Spleen (tissue), 11 donors: ENCODE measurements at regions not wholly inside any gene's neighbourhood (a gene's known extent, or its start where the extent isn't known, plus 50 kb on each side); places are given as distances from the start of the nearest gene placed in this dataset.

Experiments used
- DNase-seq: peaks from one replicate; pipeline ENCODE4 v3.0.0-alpha.2; 2020
- H3K27ac ChIP-seq, 8 donors: fragments of 200-600 bp; sonication (generic) in 7 of 8; 1 replicate in 4 of 8; 2 replicates in 4 of 8; pipeline versions ENCODE4 v1.5.0 to v1.8.0; 2016 to 2021; ENCODE audit warnings: inconsistent platforms in 4 of 8, mild to moderate bottlenecking in 4 of 8, moderate library complexity in 1 of 8
- H3K27me3 ChIP-seq, 7 donors: fragments of 200-600 bp; sonication (generic) in 6 of 7; replicated peaks in 1 of 7; 1 replicate in 4 of 7; 2 replicates in 3 of 7; pipeline versions ENCODE4 v1.5.0 to v1.8.0; 2016 to 2021; ENCODE audit warnings: inconsistent platforms in 3 of 7, mild to moderate bottlenecking in 1 of 7
- H3K36me3 ChIP-seq, 6 donors: fragments of 200-600 bp; sonication (generic) in 5 of 6; 1 replicate in 4 of 6; 2 replicates in 2 of 6; pipeline versions ENCODE4 v1.5.0 to v1.8.0; 2016 to 2021; ENCODE audit warnings: inconsistent platforms in 2 of 6
- H3K4me1 ChIP-seq, 6 donors: fragments of 200-600 bp; sonication (generic) in 5 of 6; 1 replicate in 3 of 6; 2 replicates in 3 of 6; pipeline versions ENCODE4 v1.5.0 to v1.8.0; 2016 to 2021; ENCODE audit warnings: inconsistent platforms in 3 of 6
- H3K4me3 ChIP-seq, 8 donors: fragments of 200-600 bp; sonication (generic) in 7 of 8; 1 replicate in 4 of 8; 2 replicates in 4 of 8; pipeline versions ENCODE4 v1.5.0 to v1.8.0; 2016 to 2021; ENCODE audit warnings: inconsistent platforms in 4 of 8, mild to moderate bottlenecking in 4 of 8, moderate library complexity in 2 of 8
- H3K9me3 ChIP-seq, 8 donors: fragments of 200-600 bp; sonication (generic) in 7 of 8; 1 replicate in 4 of 8; 2 replicates in 4 of 8; pipeline versions ENCODE4 v1.5.0 to v1.8.0; 2016 to 2021; ENCODE audit warnings: inconsistent platforms in 4 of 8
- POLR2A ChIP-seq, 3 donors: fragments of 450-650 bp; IDR thresholded peaks; one replicate each; pipeline ENCODE4 v1.5.1; 2017; ENCODE audit warnings: antibody characterized with exemption in 3 of 3, mild to moderate bottlenecking in 1 of 3
- POLR2AphosphoS5 ChIP-seq, 3 donors: sonication (generic); formaldehyde crosslinking; IDR thresholded peaks; one replicate each; pipeline ENCODE4 v1.5.1; 2017; ENCODE audit warnings: antibody characterized with exemption in 3 of 3
- WGBS, 5 donors: extraction: QIAGEN DNeasy Blood & Tissue Kit in 3 of 5; methylation state at CpG; one replicate each; pipeline versions ENCODE4 v1.1.5 to v1.1.7; 2013 to 2018; 5-methylcytosine and 5-hydroxymethylcytosine counted together
- intact Hi-C: fragments of 100-400 bp; cut with DNase I; formaldehyde crosslinking; loops from one replicate; pipeline ENCODE4 v1.15.0; 2023; ENCODE audit warnings: low total_unique reads
- TF ChIP-seq, protein P1 (sequence below), 11 experiments: fragments of 200-600 bp in 7 of 11; fragments of 450-650 bp in 4 of 11; sonication (generic) in 4 of 11; IDR thresholded peaks in 8 of 11; conservative IDR thresholded peaks in 3 of 11; 1 replicate in 7 of 11; 2 replicates in 4 of 11; pipeline versions ENCODE4 v1.4.0 to v1.8.0; 2016 to 2021; ENCODE audit warnings: antibody characterized with exemption in 11 of 11, inconsistent platforms in 4 of 11, mild to moderate bottlenecking in 1 of 11
- donor health status: healthy with polysubstance abuse.
- donor health status: DM: no; HTN: no; CAD: no; lungs with moderate emphysema.
- donor health status: DM: no; HTN: no; CAD: no.
- donor health status: Bipolar disorder and iron deficiency.
- donor health status: healthy.
- donor health status: DM: no; HTN: no; CAD: no.
- donor health status: DM: yes; HTN: yes; CAD: no.

GRCh38 chr12:88432531-88433490 lies 147.5 kb downstream of the KITLG start:
- DNase-seq = no peak
- H3K27ac ChIP-seq = peak overlapping the region in 4 of 8 donors; percentile 46 to 63 (median 58)
- WGBS, 5 donors = 61 to 80% (median 69%) methylated on average over 9 of the region's 9 CpGs

DNA sequence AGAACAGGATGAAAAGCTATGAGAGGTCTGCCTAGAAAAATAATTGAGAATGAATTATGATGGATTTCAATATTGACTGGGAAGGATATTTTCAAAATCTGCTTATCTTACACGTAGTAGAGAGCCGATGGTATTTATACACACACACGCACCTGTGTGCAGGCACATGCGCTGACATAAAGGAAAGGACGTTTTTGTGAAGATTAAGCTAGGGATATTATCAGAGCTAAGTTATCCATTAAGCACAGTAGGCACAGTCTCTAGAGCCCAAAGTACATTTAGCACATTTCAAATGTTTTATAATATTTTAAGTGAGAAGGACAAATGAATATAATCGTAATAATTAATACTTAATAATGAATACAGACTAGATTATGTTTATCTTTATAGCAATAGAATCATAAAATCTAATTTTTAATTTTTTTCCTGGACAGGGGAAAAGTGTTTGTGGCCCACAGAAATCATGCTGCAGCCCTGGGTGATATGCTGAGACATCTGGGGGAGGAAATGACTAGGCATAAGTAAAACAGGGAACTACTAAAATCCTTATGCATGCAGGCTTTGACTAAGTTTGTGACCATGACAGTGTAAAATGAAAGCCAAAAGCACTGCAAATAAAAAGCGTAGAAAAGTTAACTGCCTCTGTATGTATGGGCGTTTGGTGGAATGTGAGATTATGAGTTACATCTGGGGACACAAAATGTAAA lies 146.1 kb downstream of the KITLG start:
- 21 to 47% (median 32%) methylated on average over 8 of the region's 8 CpGs for WGBS, 5 donors
- peaks cover 0 to 8% (median 2%) of the 10 kb centered on the region in 8 donors for H3K9me3 ChIP-seq
- peaks cover 0 to 13% (median 0%) of the 10 kb centered on the region in 6 donors for H3K4me1 ChIP-seq
- H3K27me3 ChIP-seq = no peaks in the 10 kb centered on the region
- H3K36me3 ChIP-seq = no peaks in the 10 kb centered on the region
- no peak for DNase-seq
- intact Hi-C loops = no loop called here
- no peak overlapping the region for H3K4me3 ChIP-seq
- H3K27ac ChIP-seq = peak overlapping the region in 5 of 8 donors; percentile 41 to 71 (median 54)
- TF ChIP-seq, protein P1, sequence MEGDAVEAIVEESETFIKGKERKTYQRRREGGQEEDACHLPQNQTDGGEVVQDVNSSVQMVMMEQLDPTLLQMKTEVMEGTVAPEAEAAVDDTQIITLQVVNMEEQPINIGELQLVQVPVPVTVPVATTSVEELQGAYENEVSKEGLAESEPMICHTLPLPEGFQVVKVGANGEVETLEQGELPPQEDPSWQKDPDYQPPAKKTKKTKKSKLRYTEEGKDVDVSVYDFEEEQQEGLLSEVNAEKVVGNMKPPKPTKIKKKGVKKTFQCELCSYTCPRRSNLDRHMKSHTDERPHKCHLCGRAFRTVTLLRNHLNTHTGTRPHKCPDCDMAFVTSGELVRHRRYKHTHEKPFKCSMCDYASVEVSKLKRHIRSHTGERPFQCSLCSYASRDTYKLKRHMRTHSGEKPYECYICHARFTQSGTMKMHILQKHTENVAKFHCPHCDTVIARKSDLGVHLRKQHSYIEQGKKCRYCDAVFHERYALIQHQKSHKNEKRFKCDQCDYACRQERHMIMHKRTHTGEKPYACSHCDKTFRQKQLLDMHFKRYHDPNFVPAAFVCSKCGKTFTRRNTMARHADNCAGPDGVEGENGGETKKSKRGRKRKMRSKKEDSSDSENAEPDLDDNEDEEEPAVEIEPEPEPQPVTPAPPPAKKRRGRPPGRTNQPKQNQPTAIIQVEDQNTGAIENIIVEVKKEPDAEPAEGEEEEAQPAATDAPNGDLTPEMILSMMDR (IDR thresholded peaks at IDR 0.05 in 8 of 11, conservative IDR thresholded peaks at IDR 0.05 in 3 of 11) = no peak
- TF ChIP-seq POLR2AphosphoS5 (IDR thresholded peaks at IDR 0.05) (no peak), POLR2A (IDR thresholded peaks at IDR 0.05) (no peak)

More at GRCh38 chr12:88432531-88433490, 147.5 kb downstream of the KITLG start:
- Histone ChIP-seq H3K4me3 (no peak overlapping the region), H3K9me3 (peaks cover 0 to 11% (median 8%) of the 10 kb centered on the region in 8 donors), H3K4me1 (peaks cover 0 to 13% (median 0%) of the 10 kb centered on the region in 6 donors), H3K27me3 (no peaks in the 10 kb centered on the region), H3K36me3 (no peaks in the 10 kb centered on the region)
- no peak for TF ChIP-seq POLR2A (IDR thresholded peaks at IDR 0.05)
- intact Hi-C loops = no loop called here

DNA sequence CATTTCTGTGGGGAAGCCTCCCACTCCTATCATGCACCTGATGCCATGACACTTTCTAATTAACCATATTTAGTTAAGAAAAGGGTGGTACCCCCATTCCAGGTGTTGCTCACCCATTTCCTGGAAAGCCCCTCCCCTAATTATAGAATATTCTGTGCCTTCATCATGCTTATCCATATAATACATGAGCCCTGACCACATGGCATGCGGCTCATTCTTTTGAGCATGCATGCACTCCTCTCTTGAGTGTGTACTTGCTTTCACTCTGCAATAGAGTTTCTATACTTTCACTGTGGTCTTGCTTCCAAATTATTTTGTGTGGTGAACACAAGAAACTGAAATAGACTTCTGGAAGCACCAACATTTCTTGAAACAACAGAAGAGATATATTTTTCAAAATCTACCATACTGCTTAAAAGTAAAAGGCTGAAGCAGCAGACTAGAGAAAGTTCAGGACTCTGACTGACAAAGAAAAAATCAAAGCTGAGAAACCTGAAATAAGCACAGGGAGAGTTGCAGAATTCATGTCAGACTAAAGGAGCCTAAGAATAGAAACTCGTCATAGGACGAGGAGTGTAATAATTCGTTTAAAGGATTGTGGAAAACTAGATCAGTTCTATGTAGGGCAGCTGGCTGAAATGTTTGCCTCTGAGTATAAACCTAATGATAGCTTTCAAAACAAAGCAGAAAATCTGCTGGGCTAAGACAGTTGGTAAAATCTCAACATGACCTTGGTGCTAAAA lies 144.8 kb downstream of the KITLG start:
- intact Hi-C loops = no loop called here
- WGBS, 5 donors = 79 to 87% (median 81%) methylated on average over 4 of the region's 4 CpGs

DNA sequence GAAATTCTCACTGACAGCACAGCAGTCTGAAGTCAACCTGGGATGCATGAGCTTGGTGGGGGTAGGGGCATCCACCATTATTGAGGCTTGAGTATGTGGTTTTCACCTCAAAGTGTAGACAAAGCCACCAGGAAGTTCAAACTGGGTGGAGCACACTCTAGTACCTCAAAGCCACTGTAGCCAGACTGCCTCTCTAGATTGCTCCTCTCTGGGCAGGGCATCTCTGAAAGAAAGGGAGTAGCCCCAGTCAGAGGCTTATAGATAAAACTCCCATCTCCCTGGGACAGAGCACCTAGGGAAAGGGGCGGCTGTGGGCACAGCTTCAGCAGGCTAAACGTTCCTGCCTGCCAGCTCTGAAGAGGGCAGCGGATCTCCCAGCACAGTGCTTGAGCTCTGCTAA lies 143.0 kb downstream of the KITLG start:
- peaks cover 0 to 13% (median 0%) of the 10 kb centered on the region in 6 donors for H3K4me1 ChIP-seq
- H3K9me3 ChIP-seq = peaks cover 0 to 22% (median 6%) of the 10 kb centered on the region in 8 donors
- no peaks in the 10 kb centered on the region for H3K27me3 ChIP-seq
- H3K4me3 ChIP-seq = no peak overlapping the region
- TF ChIP-seq, protein P1 (IDR thresholded peaks at IDR 0.05 in 8 of 11, conservative IDR thresholded peaks at IDR 0.05 in 3 of 11) = no peak
- no peak for TF ChIP-seq POLR2A (IDR thresholded peaks at IDR 0.05)
- no peak for TF ChIP-seq POLR2AphosphoS5 (IDR thresholded peaks at IDR 0.05)
- DNase-seq = no peak
- WGBS, 5 donors = 82 to 96% (median 90%) methylated on average over 3 of the region's 3 CpGs; no CpG with 5 or more reads in 1 of the 5 donors
- intact Hi-C loops = no loop called here
- no peaks in the 10 kb centered on the region for H3K36me3 ChIP-seq
- no peak overlapping the region for H3K27ac ChIP-seq

More for the DNA sequence above, 144.8 kb downstream of the KITLG start:
- no peaks in the 10 kb centered on the region for H3K36me3 ChIP-seq
- DNase-seq = no peak
- no peaks in the 10 kb centered on the region for H3K27me3 ChIP-seq
- H3K4me3 ChIP-seq = no peak overlapping the region
- TF ChIP-seq, protein P1 (IDR thresholded peaks at IDR 0.05 in 8 of 11, conservative IDR thresholded peaks at IDR 0.05 in 3 of 11) = no peak
- no peak for TF ChIP-seq POLR2A (IDR thresholded peaks at IDR 0.05)
- TF ChIP-seq POLR2AphosphoS5 (IDR thresholded peaks at IDR 0.05) = no peak
- peaks cover 0 to 18% (median 4%) of the 10 kb centered on the region in 8 donors for H3K9me3 ChIP-seq
- H3K4me1 ChIP-seq = peaks cover 0 to 13% (median 0%) of the 10 kb centered on the region in 6 donors
- H3K27ac ChIP-seq = peak overlapping the region in 2 of 8 donors; percentile 46 to 67
